Esophagus squamous epithelium (tissue), 5 donors: ENCODE measurements at regions not wholly inside any gene's neighbourhood (a gene's known extent, or its start where the extent isn't known, plus 50 kb on each side); places are given as distances from the start of the nearest gene placed in this dataset.

Experiments used
- DNase-seq: peaks from one replicate; lab custom pipeline; 2025; lab: John Stamatoyannopoulos, UW
- H3K27ac ChIP-seq, 4 donors: fragments of 200-600 bp; sonication (generic); one replicate each; pipeline ENCODE4 v1.5.1; 2016 to 2019; ENCODE audit warnings: mild to moderate bottlenecking in 1 of 4
- H3K27me3 ChIP-seq, 4 donors: fragments of 200-600 bp; sonication (generic); 1 replicate in 3 of 4; 2 replicates in 1 of 4; pipeline versions ENCODE4 v1.5.1 to v1.6.0; 2017 to 2021; ENCODE audit warnings: antibody characterized with exemption in 1 of 4
- H3K36me3 ChIP-seq, 3 donors: fragments of 200-600 bp; sonication (generic); one replicate each; pipeline ENCODE4 v1.5.1; 2016 to 2019
- H3K4me1 ChIP-seq, 3 donors: fragments of 200-600 bp; sonication (generic); one replicate each; pipeline ENCODE4 v1.5.1; 2017 to 2019
- H3K4me3 ChIP-seq, 4 donors: fragments of 200-600 bp; sonication (generic); 1 replicate in 3 of 4; 2 replicates in 1 of 4; pipeline ENCODE4 v1.5.1; 2016 to 2019; ENCODE audit warnings: mild to moderate bottlenecking in 2 of 4, moderate library complexity in 1 of 4
- H3K9me3 ChIP-seq, 3 donors: fragments of 200-600 bp; sonication (generic); one replicate each; pipeline ENCODE4 v1.5.1; 2016 to 2019
- CTCF ChIP-seq, 6 experiments: fragments of 450-650 bp in 4 of 6; fragments of 200-600 bp in 2 of 6; sonication (generic) in 2 of 6; IDR thresholded peaks; one replicate each; pipeline ENCODE4 v1.5.1; 2016 to 2019; ENCODE audit warnings: antibody characterized with exemption in 6 of 6, mild to moderate bottlenecking in 4 of 6, moderate library complexity in 4 of 6
- POLR2A ChIP-seq, 4 donors: fragments of 450-650 bp; IDR thresholded peaks; one replicate each; pipeline ENCODE4 v1.6.1; 2017; ENCODE audit warnings: antibody characterized with exemption in 4 of 4, mild to moderate bottlenecking in 4 of 4, moderate library complexity in 3 of 4
- WGBS, 2 donors: methylation state at CpG; one replicate each; pipeline ENCODE4 v1.1.5; 2018; 5-methylcytosine and 5-hydroxymethylcytosine counted together
- intact Hi-C: fragments of 100-400 bp; cut with DNase I; formaldehyde crosslinking; loops from one replicate; pipeline ENCODE4 v1.15.0; 2022
- donor health status: DM: yes; HTN: yes; CAD: no.

GRCh38 chr11:109914038-109914437 lies 179.2 kb upstream of the ZC3H12C start:
- intact Hi-C loops: no loop called here
- WGBS, 2 donors: 45 to 62% methylated on average over 4 of the region's 4 CpGs
- no peak for DNase-seq

GRCh38 chr11:109914809-109915653 lies 178.2 kb upstream of the ZC3H12C start:
- DNase-seq: no peak
- TF ChIP-seq POLR2A (IDR thresholded peaks at IDR 0.05) (no peak), CTCF (IDR thresholded peaks at IDR 0.05) (no peak)
- WGBS, 2 donors: 32 to 40% methylated on average over 5 of the region's 5 CpGs
- no peak overlapping the region for H3K27ac ChIP-seq
- no peaks in the 10 kb centered on the region for H3K27me3 ChIP-seq
- intact Hi-C loops: no loop called here
- no peaks in the 10 kb centered on the region for H3K36me3 ChIP-seq
- peaks cover 0 to 16% (median 6%) of the 10 kb centered on the region in 3 donors for H3K4me1 ChIP-seq
- H3K4me3 ChIP-seq: no peak overlapping the region
- no peaks in the 10 kb centered on the region for H3K9me3 ChIP-seq

More at GRCh38 chr11:109914038-109914437, 179.2 kb upstream of the ZC3H12C start:
- no peak overlapping the region for H3K27ac ChIP-seq
- no peak overlapping the region for H3K4me3 ChIP-seq
- H3K9me3 ChIP-seq: no peaks in the 10 kb centered on the region
- no peaks in the 10 kb centered on the region for H3K36me3 ChIP-seq
- no peak for TF ChIP-seq CTCF (IDR thresholded peaks at IDR 0.05)
- no peak for TF ChIP-seq POLR2A (IDR thresholded peaks at IDR 0.05)
- H3K4me1 ChIP-seq: peaks cover 0 to 16% (median 6%) of the 10 kb centered on the region in 3 donors
- H3K27me3 ChIP-seq: no peaks in the 10 kb centered on the region

- DNase-seq: no peak
- no peak overlapping the region for H3K4me3 ChIP-seq
- 46 to 50% methylated on average over 3 of the region's 3 CpGs for WGBS, 2 donors
- H3K9me3 ChIP-seq: no peaks in the 10 kb centered on the region
- H3K36me3 ChIP-seq: no peaks in the 10 kb centered on the region
- TF ChIP-seq CTCF (IDR thresholded peaks at IDR 0.05): no peak
- intact Hi-C loops: no loop called here
- H3K27ac ChIP-seq: no peak overlapping the region
- no peaks in the 10 kb centered on the region for H3K4me1 ChIP-seq
- H3K27me3 ChIP-seq: no peaks in the 10 kb centered on the region
Observed at GRCh38 chr11:109926941-109927340, 166.3 kb upstream of the ZC3H12C start.

GRCh38 chr11:109929308-109929707 lies 163.9 kb upstream of the ZC3H12C start:
- H3K4me1 ChIP-seq: no peaks in the 10 kb centered on the region
- no peaks in the 10 kb centered on the region for H3K36me3 ChIP-seq
- no peak for DNase-seq
- no peaks in the 10 kb centered on the region for H3K27me3 ChIP-seq
- TF ChIP-seq POLR2A (IDR thresholded peaks at IDR 0.05) (no peak), CTCF (IDR thresholded peaks at IDR 0.05) (no peak)
- no peak overlapping the region for H3K4me3 ChIP-seq
- H3K9me3 ChIP-seq: no peaks in the 10 kb centered on the region
- H3K27ac ChIP-seq: no peak overlapping the region
- WGBS, 2 donors: 75 to 82% methylated on average over 3 of the region's 3 CpGs
- intact Hi-C loops: no loop called here

GRCh38 chr11:109933126-109933525 lies 160.1 kb upstream of the ZC3H12C start:
- H3K27ac ChIP-seq: no peak overlapping the region
- no peaks in the 10 kb centered on the region for H3K9me3 ChIP-seq
- WGBS, 2 donors: 53 to 55% methylated on average over 4 of the region's 4 CpGs
- DNase-seq: no peak
- intact Hi-C loops: no loop called here
- no peaks in the 10 kb centered on the region for H3K36me3 ChIP-seq
- no peak overlapping the region for H3K4me3 ChIP-seq
- no peaks in the 10 kb centered on the region for H3K4me1 ChIP-seq
- H3K27me3 ChIP-seq: no peaks in the 10 kb centered on the region
- no peak for TF ChIP-seq CTCF (IDR thresholded peaks at IDR 0.05)
- no peak for TF ChIP-seq POLR2A (IDR thresholded peaks at IDR 0.05)
